HEK293 (cell line): ENCODE measurements at regions not wholly inside any gene's neighbourhood (a gene's known extent, or its start where the extent isn't known, plus 50 kb on each side); places are given as distances from the start of the nearest gene placed in this dataset.

Experiments used
- BCL11A ChIP-seq: fragments of 450-650 bp; formaldehyde crosslinking; IDR thresholded peaks from 2 replicates; pipeline ENCODE4 v1.5.1; 2016; ENCODE audit warnings: low read depth, missing biosample characterization, missing genetic modification characterization
- CTCF ChIP-seq: fragments of 450-650 bp; formaldehyde crosslinking; IDR thresholded peaks from 2 replicates; pipeline ENCODE4 v1.5.1; 2016; ENCODE audit warnings: missing biosample characterization, missing genetic modification characterization
- PRDM1 ChIP-seq: fragments of 450-650 bp; formaldehyde crosslinking; IDR thresholded peaks from 2 replicates; pipeline ENCODE4; 2016; ENCODE audit warnings: missing biosample characterization, missing genetic modification characterization
- ZBTB7A ChIP-seq: fragments of 450-650 bp; formaldehyde crosslinking; IDR thresholded peaks from 2 replicates; pipeline ENCODE4 v1.5.1; 2016; ENCODE audit warnings: low read depth, missing biosample characterization, missing genetic modification characterization
- ZFP37 ChIP-seq: fragments of 450-650 bp; formaldehyde crosslinking; IDR thresholded peaks from 2 replicates; pipeline ENCODE4 v1.5.1; 2016; ENCODE audit warnings: missing biosample characterization, missing genetic modification characterization
- ZNF121 ChIP-seq: fragments of 450-650 bp; formaldehyde crosslinking; IDR thresholded peaks from 2 replicates; pipeline ENCODE4 v1.5.1; 2016; ENCODE audit warnings: missing biosample characterization, missing genetic modification characterization
- ZNF214 ChIP-seq: fragments of 450-650 bp; formaldehyde crosslinking; IDR thresholded peaks from 2 replicates; pipeline ENCODE4 v1.5.1; 2017; ENCODE audit warnings: missing biosample characterization, mild to moderate bottlenecking, missing genetic modification characterization, borderline replicate concordance
- ZNF398 ChIP-seq: fragments of 450-650 bp; formaldehyde crosslinking; IDR thresholded peaks from 2 replicates; pipeline ENCODE4 v1.5.1; 2017; ENCODE audit warnings: missing biosample characterization, missing genetic modification characterization
- ZNF549 ChIP-seq: fragments of 450-650 bp; IDR thresholded peaks from 2 replicates; pipeline ENCODE4 v1.5.1; 2018; ENCODE audit warnings: missing biosample characterization, missing genetic modification characterization, mild to moderate bottlenecking, inconsistent platforms, moderate library complexity

- TF ChIP-seq ZNF214 (tag by site-specific recombination): no peak
- no peak for TF ChIP-seq CTCF (tag by site-specific recombination)
- TF ChIP-seq ZNF121 (tag by site-specific recombination): no peak
- TF ChIP-seq ZNF398 (tag by site-specific recombination): no peak
- TF ChIP-seq ZFP37 (tag by site-specific recombination): no peak
- TF ChIP-seq ZBTB7A (tag by site-specific recombination): no peak
- no peak for TF ChIP-seq ZNF549 (tag by site-specific recombination)
- TF ChIP-seq BCL11A: no peak
- TF ChIP-seq PRDM1 (tag by site-specific recombination): no peak
Observed at GRCh38 chrX:13398839-13399238, 79.0 kb upstream of the ATXN3L start.
